Hepatocyte (in vitro differentiated cells): ENCODE measurements at regions not wholly inside any gene's neighbourhood (a gene's known extent, or its start where the extent isn't known, plus 50 kb on each side); places are given as distances from the start of the nearest gene placed in this dataset.
"Not testable (repeated sequence)": the region's sequence is repeated elsewhere in the genome, so short reads cannot be mapped to it uniquely, and the experiment has no call there.

Experiments
- DNase-seq: peaks from one replicate; pipeline ENCODE4 v3.0.0-alpha.2; 2016; ENCODE audit warnings: low spot score
- H2AFZ ChIP-seq: fragments of 200-600 bp; sonication (generic); 2 replicates; pipeline ENCODE4 v1.6.0; 2016; ENCODE audit warnings: antibody characterized with exemption, mild to moderate bottlenecking
- H3K27ac ChIP-seq: fragments of 200-600 bp; sonication (generic); 2 replicates; pipeline ENCODE4 v1.5.1; 2016; ENCODE audit warnings: mild to moderate bottlenecking
- H3K27me3 ChIP-seq: fragments of 200-600 bp; sonication (generic); 2 replicates; pipeline ENCODE4 v1.6.1; 2016
- H3K36me3 ChIP-seq: fragments of 200-600 bp; sonication (generic); replicated peaks from 2 replicates; pipeline ENCODE4 v1.5.1; 2016; ENCODE audit warnings: low read depth; ENCODE audit not compliant: insufficient read depth
- H3K4me1 ChIP-seq: fragments of 200-600 bp; sonication (generic); 2 replicates; pipeline ENCODE4 v1.5.1; 2016; ENCODE audit warnings: mild to moderate bottlenecking, moderate library complexity; ENCODE audit not compliant: insufficient read depth
- H3K4me2 ChIP-seq: fragments of 200-600 bp; sonication (generic); 2 replicates; pipeline ENCODE4 v1.6.0; 2016
- H3K4me3 ChIP-seq: fragments of 200-600 bp; sonication (generic); 2 replicates; pipeline ENCODE4 v1.5.1; 2016; ENCODE audit warnings: mild to moderate bottlenecking
- H3K79me2 ChIP-seq: fragments of 200-600 bp; sonication (generic); 2 replicates; pipeline ENCODE4 v1.6.0; 2017; ENCODE audit warnings: mild to moderate bottlenecking
- H3K9me2 ChIP-seq: fragments of 200-600 bp; sonication (generic); replicated peaks from 2 replicates; pipeline ENCODE4 v1.6.0; 2017; ENCODE audit warnings: mild to moderate bottlenecking; ENCODE audit not compliant: insufficient read depth
- H3K9me3 ChIP-seq: fragments of 200-600 bp; sonication (generic); 2 replicates; pipeline ENCODE4 v1.5.1; 2016; ENCODE audit warnings: low read depth, mild to moderate bottlenecking
- H4K20me1 ChIP-seq: fragments of 200-600 bp; sonication (generic); 2 replicates; pipeline ENCODE4 v1.6.0; 2016; ENCODE audit warnings: mild to moderate bottlenecking; ENCODE audit not compliant: insufficient read depth, poor library complexity, severe bottlenecking
- CTCF ChIP-seq: fragments of 200-600 bp; sonication (generic); IDR thresholded peaks from 2 replicates; pipeline ENCODE4 v1.5.1; 2016; ENCODE audit warnings: antibody characterized with exemption, mild to moderate bottlenecking; ENCODE audit not compliant: poor library complexity
- EZH2 ChIP-seq: fragments of 200-600 bp; sonication (generic); IDR thresholded peaks from 2 replicates; pipeline ENCODE4 v1.6.1; 2016; ENCODE audit warnings: antibody characterized with exemption, mild to moderate bottlenecking, borderline replicate concordance
- EZH2phosphoT487 ChIP-seq: fragments of 200-600 bp; sonication (generic); IDR thresholded peaks from one replicate; pipeline ENCODE4 v1.6.1; 2018; ENCODE audit warnings: antibody characterized with exemption, mild to moderate bottlenecking, low read depth, moderate library complexity; ENCODE audit not compliant: unreplicated experiment, severe bottlenecking
- WGBS: methylation state at CpG from one replicate; pipeline ENCODE4 v1.1.6; 2016; ENCODE audit warnings: low lambda C conversion rate; ENCODE audit errors: missing lambda C conversion rate; 5-methylcytosine and 5-hydroxymethylcytosine counted together

- Histone ChIP-seq H3K4me2 (no peak overlapping the region), H3K9me2 (no peaks in the 10 kb centered on the region), H3K4me3 (no peak overlapping the region), H3K36me3 (no peaks in the 10 kb centered on the region), H3K27ac (no peak overlapping the region), H2AFZ (no peak overlapping the region), H3K79me2 (no peaks in the 10 kb centered on the region), H4K20me1 (no peaks in the 10 kb centered on the region), H3K9me3 (no peaks in the 10 kb centered on the region), H3K4me1 (no peaks in the 10 kb centered on the region), H3K27me3 (no peaks in the 10 kb centered on the region)
- DNase-seq: no peak
- 78% methylated on average over 4 of the region's 4 CpGs for WGBS
- TF ChIP-seq EZH2 (no peak), EZH2phosphoT487 (no peak), CTCF (no peak)
These were observed 106.7 kb downstream of the LSMEM1 start for GRCh38 chr7:112587504-112587903.

GRCh38 chr7:112592565-112593263, 111.9 kb downstream of the LSMEM1 start:
- H3K27ac ChIP-seq: peak overlapping the region; percentile 7
- DNase-seq, H2AFZ ChIP-seq, H3K79me2 ChIP-seq, H3K4me3 ChIP-seq, H3K9me3 ChIP-seq, H3K36me3 ChIP-seq, H3K9me2 ChIP-seq, H3K27me3 ChIP-seq, H4K20me1 ChIP-seq, H3K4me2 ChIP-seq, H3K4me1 ChIP-seq: not testable (repeated sequence)
- 42% methylated on average over 4 of the region's 4 CpGs for WGBS

- Histone ChIP-seq H3K9me2 (no peaks in the 10 kb centered on the region), H3K36me3 (no peaks in the 10 kb centered on the region), H3K79me2 (no peaks in the 10 kb centered on the region), H3K4me2 (no peak overlapping the region), H3K27ac (peak overlapping the region; percentile 71), H4K20me1 (no peaks in the 10 kb centered on the region), H3K4me1 (peaks cover 9% of the 10 kb centered on the region), H2AFZ (no peak overlapping the region), H3K9me3 (no peaks in the 10 kb centered on the region), H3K27me3 (no peaks in the 10 kb centered on the region), H3K4me3 (no peak overlapping the region)
- WGBS: 49% methylated on average over 3 of the region's 3 CpGs
- TF ChIP-seq EZH2phosphoT487 (no peak), CTCF (no peak), EZH2 (no peak)
- peak; percentile 25 for DNase-seq
These were observed 113.6 kb downstream of the LSMEM1 start for GRCh38 chr7:112594397-112594796.

- Histone ChIP-seq H3K4me2 (no peak overlapping the region), H3K9me3 (no peaks in the 10 kb centered on the region), H4K20me1 (no peaks in the 10 kb centered on the region), H3K4me1 (peaks cover 9% of the 10 kb centered on the region), H3K36me3 (no peaks in the 10 kb centered on the region), H3K9me2 (no peaks in the 10 kb centered on the region), H3K79me2 (no peaks in the 10 kb centered on the region), H2AFZ (no peak overlapping the region), H3K4me3 (no peak overlapping the region), H3K27ac (peak overlapping the region; percentile 71), H3K27me3 (no peaks in the 10 kb centered on the region)
- no peak for DNase-seq
- WGBS: 49% methylated on average over 3 of the region's 3 CpGs
- TF ChIP-seq CTCF: no peak
- no peak for TF ChIP-seq EZH2phosphoT487
- no peak for TF ChIP-seq EZH2
These were observed 115.5 kb downstream of the LSMEM1 start for GRCh38 chr7:112596260-112596659.
